ENCODE measurements at regions not wholly inside any gene's neighbourhood (a gene's known extent, or its start where the extent isn't known, plus 50 kb on each side); places are given as distances from the start of the nearest gene placed in this dataset.

GRCh38 chr18:42659187-42659586, 456.3 kb downstream of the RIT2 start:
- no peak for DNase-seq (ENCODE audit: low read depth)
- TF ChIP-seq, protein P1, sequence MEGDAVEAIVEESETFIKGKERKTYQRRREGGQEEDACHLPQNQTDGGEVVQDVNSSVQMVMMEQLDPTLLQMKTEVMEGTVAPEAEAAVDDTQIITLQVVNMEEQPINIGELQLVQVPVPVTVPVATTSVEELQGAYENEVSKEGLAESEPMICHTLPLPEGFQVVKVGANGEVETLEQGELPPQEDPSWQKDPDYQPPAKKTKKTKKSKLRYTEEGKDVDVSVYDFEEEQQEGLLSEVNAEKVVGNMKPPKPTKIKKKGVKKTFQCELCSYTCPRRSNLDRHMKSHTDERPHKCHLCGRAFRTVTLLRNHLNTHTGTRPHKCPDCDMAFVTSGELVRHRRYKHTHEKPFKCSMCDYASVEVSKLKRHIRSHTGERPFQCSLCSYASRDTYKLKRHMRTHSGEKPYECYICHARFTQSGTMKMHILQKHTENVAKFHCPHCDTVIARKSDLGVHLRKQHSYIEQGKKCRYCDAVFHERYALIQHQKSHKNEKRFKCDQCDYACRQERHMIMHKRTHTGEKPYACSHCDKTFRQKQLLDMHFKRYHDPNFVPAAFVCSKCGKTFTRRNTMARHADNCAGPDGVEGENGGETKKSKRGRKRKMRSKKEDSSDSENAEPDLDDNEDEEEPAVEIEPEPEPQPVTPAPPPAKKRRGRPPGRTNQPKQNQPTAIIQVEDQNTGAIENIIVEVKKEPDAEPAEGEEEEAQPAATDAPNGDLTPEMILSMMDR (IDR thresholded peaks at IDR 0.05; ENCODE audit: control insufficient read depth, extremely low read depth, insufficient read depth), result no peak
- H3K4me3 ChIP-seq (ENCODE audit: low read depth, low read length), result no peak overlapping the region

DNA sequence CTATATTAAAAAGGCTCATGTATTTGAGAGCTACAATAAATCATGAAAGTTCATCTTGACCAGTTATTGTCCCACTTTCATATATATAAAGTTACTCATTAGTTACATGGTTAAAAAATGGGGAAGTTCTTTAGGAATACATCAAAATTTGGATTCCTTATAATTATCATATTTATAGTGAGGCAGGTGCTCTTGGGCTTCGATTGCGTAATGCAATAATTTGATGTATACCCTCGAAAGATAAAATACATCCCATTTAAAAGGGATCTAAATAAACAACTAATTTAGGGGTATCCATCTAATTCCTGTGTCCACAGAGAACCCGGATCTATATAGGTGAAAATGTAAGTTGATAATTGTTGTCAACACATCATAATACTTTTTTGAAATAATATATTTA, 444.6 kb downstream of the RIT2 start:
- TF ChIP-seq, protein P1 (IDR thresholded peaks at IDR 0.05; ENCODE audit: control insufficient read depth, extremely low read depth, insufficient read depth), result no peak
- H3K4me3 ChIP-seq (ENCODE audit: low read depth, low read length), result no peak overlapping the region
- DNase-seq (ENCODE audit: low read depth), result no peak

DNA sequence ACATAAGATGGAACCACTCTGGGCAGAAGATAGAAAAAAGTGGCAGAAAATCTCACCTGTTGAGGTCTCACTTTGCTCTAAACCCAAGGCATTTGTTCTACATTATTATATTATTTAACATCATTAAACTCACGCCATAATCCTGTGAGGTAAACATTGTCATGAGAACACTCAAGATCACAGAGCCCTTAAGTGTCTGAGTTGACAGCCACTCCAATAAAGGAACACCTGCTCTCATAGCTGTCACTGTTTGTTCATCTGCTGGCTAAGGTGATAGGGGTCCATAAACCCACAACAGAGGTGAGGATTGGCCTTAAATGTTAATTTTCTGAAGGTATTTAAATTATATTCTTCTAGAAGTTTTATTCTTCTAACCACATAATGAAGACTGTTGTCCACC, 439.7 kb downstream of the RIT2 start:
- TF ChIP-seq, protein P1 (IDR thresholded peaks at IDR 0.05; ENCODE audit: control insufficient read depth, extremely low read depth, insufficient read depth), result no peak
- DNase-seq (ENCODE audit: low read depth), result no peak
- H3K4me3 ChIP-seq (ENCODE audit: low read depth, low read length), result no peak overlapping the region

DNA sequence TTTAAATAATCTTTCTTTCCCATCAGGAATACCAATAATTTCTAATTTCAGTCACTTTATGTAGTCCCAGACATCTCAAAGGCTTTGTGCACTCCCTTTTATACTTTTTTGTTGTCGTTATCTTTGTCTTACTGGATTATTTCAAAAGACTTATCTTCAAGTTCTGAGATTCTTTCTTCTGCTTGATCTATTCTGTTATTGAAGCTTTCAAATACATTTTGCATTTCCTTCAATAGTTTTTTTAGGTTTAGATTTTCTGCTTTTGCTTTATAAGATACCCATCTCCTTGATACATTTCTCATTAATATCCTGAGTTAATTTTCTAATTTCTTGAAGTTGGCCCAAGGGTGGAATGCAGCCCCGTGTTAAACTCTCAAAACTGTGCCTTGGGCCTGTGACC, 432.4 kb downstream of the RIT2 start:
- H3K4me3 ChIP-seq (ENCODE audit: low read depth, low read length), result no peak overlapping the region
- DNase-seq (ENCODE audit: low read depth), result no peak
- TF ChIP-seq, protein P1 (IDR thresholded peaks at IDR 0.05; ENCODE audit: control insufficient read depth, extremely low read depth, insufficient read depth), result no peak

- DNase-seq (ENCODE audit: low read depth), result no peak
- H3K4me3 ChIP-seq (ENCODE audit: low read depth, low read length), result no peak overlapping the region
- TF ChIP-seq, protein P1 (IDR thresholded peaks at IDR 0.05; ENCODE audit: control insufficient read depth, extremely low read depth, insufficient read depth), result no peak
These were observed 426.2 kb downstream of the RIT2 start for GRCh38 chr18:42689310-42689709.

Data from LNCaP clone FGC (cell line).